MM.1S (cell line): ENCODE measurements at regions not wholly inside any gene's neighbourhood (a gene's known extent, or its start where the extent isn't known, plus 50 kb on each side); places are given as distances from the start of the nearest gene placed in this dataset.

Source experiments
- DNase-seq: peaks from one replicate; pipeline ENCODE4 v3.0.0-alpha.2; 2015
- H2AFZ ChIP-seq: fragments of 300-600 bp; sonication (generic); 2 replicates; pipeline ENCODE4 v1.6.0; 2016; ENCODE audit warnings: antibody characterized with exemption, low read length
- H3F3A ChIP-seq: fragments of 300-600 bp; sonication (generic); 2 replicates; pipeline ENCODE4 v1.6.1; 2016; ENCODE audit warnings: mild to moderate bottlenecking, antibody characterized with exemption, low read length, moderate library complexity, mixed read lengths; ENCODE audit not compliant: insufficient read depth
- H3K27ac ChIP-seq: fragments of 300-600 bp; sonication (generic); 2 replicates; pipeline ENCODE4 v1.5.1; 2016; ENCODE audit warnings: mild to moderate bottlenecking, low read length
- H3K27me3 ChIP-seq: fragments of 300-600 bp; sonication (generic); replicated peaks from 2 replicates; pipeline ENCODE4 v1.6.0; 2016; ENCODE audit warnings: low read length; ENCODE audit not compliant: insufficient read depth
- H3K36me3 ChIP-seq: fragments of 300-600 bp; sonication (generic); replicated peaks from 2 replicates; pipeline ENCODE4 v1.6.1; 2016; ENCODE audit warnings: mild to moderate bottlenecking, low read length, mixed read lengths; ENCODE audit not compliant: insufficient read depth
- H3K4me1 ChIP-seq: fragments of 300-600 bp; sonication (generic); 2 replicates; pipeline ENCODE4 v1.6.1; 2016; ENCODE audit warnings: low read length, mixed read lengths
- H3K4me2 ChIP-seq: fragments of 300-600 bp; sonication (generic); 2 replicates; pipeline ENCODE4 v1.6.0; 2016; ENCODE audit warnings: low read depth, low read length
- H3K4me3 ChIP-seq: fragments of 300-600 bp; sonication (generic); 2 replicates; pipeline ENCODE4 v1.5.1; 2016; ENCODE audit warnings: low read length, mixed read lengths
- H3K79me2 ChIP-seq: fragments of 300-600 bp; sonication (generic); 2 replicates; pipeline ENCODE4 v1.6.1; 2016; ENCODE audit warnings: mixed run types, low read length, mixed read lengths
- H3K9ac ChIP-seq: fragments of 300-600 bp; sonication (generic); 2 replicates; pipeline ENCODE4 v1.6.1; 2016; ENCODE audit warnings: low read length, mixed read lengths
- H3K9me2 ChIP-seq: fragments of 300-600 bp; sonication (generic); replicated peaks from 2 replicates; pipeline ENCODE4 v1.6.1; 2016; ENCODE audit warnings: mild to moderate bottlenecking, low read length, mixed read lengths; ENCODE audit not compliant: insufficient read depth
- H3K9me3 ChIP-seq: fragments of 300-600 bp; sonication (generic); replicated peaks from 2 replicates; pipeline ENCODE4 v1.6.1; 2016; ENCODE audit warnings: mild to moderate bottlenecking, low read length, mixed read lengths; ENCODE audit not compliant: insufficient read depth
- H4K20me1 ChIP-seq: fragments of 300-600 bp; sonication (generic); 2 replicates; pipeline ENCODE4 v1.6.1; 2016; ENCODE audit warnings: mild to moderate bottlenecking, low read length, moderate library complexity, mixed read lengths; ENCODE audit not compliant: insufficient read depth
- CTCF ChIP-seq: fragments of 300-600 bp; sonication (generic); IDR thresholded peaks from 2 replicates; pipeline ENCODE4 v1.5.1; 2016; ENCODE audit warnings: antibody characterized with exemption, low read length, mixed read lengths
- EZH2 ChIP-seq: fragments of 300-600 bp; sonication (generic); optimal IDR thresholded peaks from 2 replicates; pipeline ENCODE3; 2017; ENCODE audit warnings: low read depth, mild to moderate bottlenecking, antibody characterized with exemption, low read length, mixed read lengths
- EZH2phosphoT487 ChIP-seq: fragments of 300-600 bp; sonication (generic); IDR thresholded peaks from 2 replicates; pipeline ENCODE4 v1.6.1; 2018; ENCODE audit warnings: antibody characterized with exemption, low read length

DNA sequence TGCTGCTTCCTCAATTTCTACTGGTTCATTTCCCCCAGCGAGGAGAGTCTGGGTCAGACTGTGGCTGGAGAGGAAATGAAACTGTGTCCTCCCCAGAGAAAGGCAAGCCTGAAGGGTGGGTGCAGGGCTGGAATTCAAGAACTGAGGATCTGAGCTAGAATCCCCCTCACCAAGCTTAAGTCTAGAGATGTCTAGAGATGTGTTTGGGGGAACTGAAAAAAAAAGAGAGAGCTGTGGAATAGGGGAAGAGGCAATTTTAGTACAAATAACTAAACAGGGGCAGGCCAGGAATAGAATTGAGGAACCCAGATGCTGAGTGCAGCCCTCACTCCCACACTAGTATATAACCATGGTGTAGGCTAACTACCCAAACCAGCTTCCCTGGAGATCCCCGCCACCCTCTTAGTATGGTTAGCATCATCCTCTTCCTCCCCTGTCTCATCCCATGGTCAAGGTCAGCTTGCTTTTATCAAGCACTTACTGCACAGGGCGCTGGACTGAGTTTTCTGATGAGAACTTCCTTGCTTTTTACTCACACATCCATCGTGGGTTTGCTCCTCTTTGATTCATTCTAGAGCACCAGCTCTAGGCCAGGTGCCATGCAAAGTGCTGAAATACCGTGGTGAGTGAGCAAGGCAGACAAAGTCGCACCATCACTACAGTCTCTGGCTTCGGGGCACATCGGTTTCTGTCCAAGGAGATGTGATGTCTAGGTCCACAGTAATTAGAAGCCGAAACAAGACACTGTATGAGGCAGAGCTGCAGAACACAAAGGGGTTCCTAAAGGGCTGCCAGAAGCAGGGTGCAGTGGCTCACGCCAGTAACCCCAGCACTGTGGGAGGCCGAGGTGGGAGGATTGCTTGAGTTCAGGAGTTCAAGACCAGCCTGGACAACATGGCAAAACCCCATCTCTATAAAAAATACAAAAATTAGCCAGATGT, 112.9 kb upstream of the IPO9 start:
- no peaks in the 10 kb centered on the region for H3K9me3 ChIP-seq
- no peaks in the 10 kb centered on the region for H3F3A ChIP-seq
- no peaks in the 10 kb centered on the region for H3K36me3 ChIP-seq
- no peaks in the 10 kb centered on the region for H3K9me2 ChIP-seq
- H3K4me3 ChIP-seq: no peak overlapping the region
- H3K4me1 ChIP-seq: peaks cover 11% of the 10 kb centered on the region
- TF ChIP-seq EZH2phosphoT487 (no peak), EZH2 (no peak), CTCF (no peak)
- H3K27ac ChIP-seq: no peak overlapping the region
- H3K9ac ChIP-seq: no peak overlapping the region
- H3K79me2 ChIP-seq: no peaks in the 10 kb centered on the region
- H4K20me1 ChIP-seq: no peaks in the 10 kb centered on the region
- H3K27me3 ChIP-seq: no peaks in the 10 kb centered on the region
- peak overlapping the region; percentile 29; the same call in 1 of the 2 replicates for H3K4me2 ChIP-seq
- DNase-seq: no peak
- H2AFZ ChIP-seq: peak overlapping the region; percentile 9; the same call in 1 of the 2 replicates

DNA sequence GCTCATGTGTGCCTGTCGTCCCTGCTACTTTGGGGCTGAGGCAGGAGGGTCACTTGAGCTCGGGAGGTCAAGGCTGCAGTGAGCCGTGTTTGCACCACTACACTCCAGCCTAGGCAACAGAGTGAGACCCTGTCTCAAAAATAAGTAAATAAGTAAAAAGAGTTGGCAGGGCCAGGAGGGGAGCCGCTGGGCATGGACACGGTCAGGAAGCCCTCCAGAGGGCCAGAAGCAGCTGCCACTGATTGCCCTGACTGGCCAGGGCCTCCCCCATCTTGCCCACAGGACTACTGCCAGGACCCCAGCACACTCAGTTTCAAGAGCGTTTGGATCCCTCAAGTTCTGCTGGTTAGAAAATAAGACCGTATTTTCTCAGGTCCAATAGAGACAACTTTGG, 112.2 kb upstream of the IPO9 start:
- H3F3A ChIP-seq: no peaks in the 10 kb centered on the region
- no peaks in the 10 kb centered on the region for H3K27me3 ChIP-seq
- H3K4me2 ChIP-seq: no peak overlapping the region
- no peak overlapping the region for H3K4me3 ChIP-seq
- H3K27ac ChIP-seq: no peak overlapping the region
- no peaks in the 10 kb centered on the region for H3K9me2 ChIP-seq
- no peak overlapping the region for H2AFZ ChIP-seq
- no peaks in the 10 kb centered on the region for H3K79me2 ChIP-seq
- no peaks in the 10 kb centered on the region for H3K9me3 ChIP-seq
- DNase-seq: no peak
- peaks cover 11% of the 10 kb centered on the region for H3K4me1 ChIP-seq
- no peaks in the 10 kb centered on the region for H3K36me3 ChIP-seq
- TF ChIP-seq CTCF (no peak), EZH2phosphoT487 (no peak), EZH2 (no peak)
- no peak overlapping the region for H3K9ac ChIP-seq
- H4K20me1 ChIP-seq: no peaks in the 10 kb centered on the region

GRCh38 chr1:201717286-201717685, 111.7 kb upstream of the IPO9 start:
- Histone ChIP-seq H3K4me3 (no peak overlapping the region), H3K79me2 (no peaks in the 10 kb centered on the region), H3K4me2 (no peak overlapping the region), H3K4me1 (peaks cover 11% of the 10 kb centered on the region), H3K9me3 (no peaks in the 10 kb centered on the region), H3K27ac (no peak overlapping the region), H3K9me2 (no peaks in the 10 kb centered on the region), H3K36me3 (no peaks in the 10 kb centered on the region), H3F3A (no peaks in the 10 kb centered on the region), H3K27me3 (no peaks in the 10 kb centered on the region), H4K20me1 (no peaks in the 10 kb centered on the region), H3K9ac (no peak overlapping the region), H2AFZ (no peak overlapping the region)
- no peak for DNase-seq
- TF ChIP-seq EZH2phosphoT487 (no peak), EZH2 (no peak)
